AG10803 (cell line): ENCODE measurements at regions not wholly inside any gene's neighbourhood (a gene's known extent, or its start where the extent isn't known, plus 50 kb on each side); places are given as distances from the start of the nearest gene placed in this dataset.

Experiments used
- DNase-seq: peaks from one replicate; pipeline ENCODE4 v3.0.0; 2010; ENCODE audit warnings: low read depth
- H3K4me3 ChIP-seq: 2 replicates; pipeline ENCODE4 v1.5.1; 2011; ENCODE audit warnings: mild to moderate bottlenecking, low read length, control low read depth
- TF ChIP-seq, protein P1 (sequence below): conservative IDR thresholded peaks from 2 replicates; pipeline ENCODE4 v1.5.1; 2011; ENCODE audit warnings: mild to moderate bottlenecking, low read length, control low read depth, inconsistent platforms

DNA sequence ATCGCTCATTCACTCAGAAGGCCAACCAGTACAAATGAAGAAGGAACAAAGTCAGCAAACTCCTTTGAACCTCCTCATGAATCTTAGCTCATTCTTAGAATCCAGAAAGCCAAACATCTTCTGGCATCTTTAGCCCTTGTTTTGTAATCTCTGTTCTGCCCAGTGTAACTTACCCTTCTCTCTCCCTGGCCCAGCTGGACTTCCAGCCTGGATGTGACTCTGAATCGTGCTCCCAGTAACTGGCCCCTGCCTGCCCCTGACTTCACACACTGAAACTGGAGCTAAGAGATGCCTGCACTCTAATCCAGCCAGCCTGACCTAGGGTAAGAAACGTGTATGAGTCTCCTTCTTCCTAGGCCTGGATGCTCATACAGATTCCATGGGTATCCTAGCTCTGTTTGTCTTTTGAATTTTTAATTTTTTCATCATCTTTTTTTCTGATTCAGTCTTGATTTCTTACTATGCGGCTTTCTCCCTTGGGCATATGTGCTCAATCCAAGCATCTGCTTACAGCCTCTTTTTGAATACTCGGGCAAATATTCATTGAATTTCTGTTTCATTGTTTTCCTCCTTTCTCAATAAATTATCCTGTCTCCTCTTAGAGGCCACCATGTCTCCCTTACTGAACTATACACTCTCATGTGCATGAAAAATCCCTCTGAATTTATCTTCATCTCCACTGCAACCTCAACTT is 845.6 kb upstream of the AUTS2 start:
- TF ChIP-seq, protein P1, sequence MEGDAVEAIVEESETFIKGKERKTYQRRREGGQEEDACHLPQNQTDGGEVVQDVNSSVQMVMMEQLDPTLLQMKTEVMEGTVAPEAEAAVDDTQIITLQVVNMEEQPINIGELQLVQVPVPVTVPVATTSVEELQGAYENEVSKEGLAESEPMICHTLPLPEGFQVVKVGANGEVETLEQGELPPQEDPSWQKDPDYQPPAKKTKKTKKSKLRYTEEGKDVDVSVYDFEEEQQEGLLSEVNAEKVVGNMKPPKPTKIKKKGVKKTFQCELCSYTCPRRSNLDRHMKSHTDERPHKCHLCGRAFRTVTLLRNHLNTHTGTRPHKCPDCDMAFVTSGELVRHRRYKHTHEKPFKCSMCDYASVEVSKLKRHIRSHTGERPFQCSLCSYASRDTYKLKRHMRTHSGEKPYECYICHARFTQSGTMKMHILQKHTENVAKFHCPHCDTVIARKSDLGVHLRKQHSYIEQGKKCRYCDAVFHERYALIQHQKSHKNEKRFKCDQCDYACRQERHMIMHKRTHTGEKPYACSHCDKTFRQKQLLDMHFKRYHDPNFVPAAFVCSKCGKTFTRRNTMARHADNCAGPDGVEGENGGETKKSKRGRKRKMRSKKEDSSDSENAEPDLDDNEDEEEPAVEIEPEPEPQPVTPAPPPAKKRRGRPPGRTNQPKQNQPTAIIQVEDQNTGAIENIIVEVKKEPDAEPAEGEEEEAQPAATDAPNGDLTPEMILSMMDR = no peak
- DNase-seq = peak; percentile 55
- no peak overlapping the region for H3K4me3 ChIP-seq

DNA sequence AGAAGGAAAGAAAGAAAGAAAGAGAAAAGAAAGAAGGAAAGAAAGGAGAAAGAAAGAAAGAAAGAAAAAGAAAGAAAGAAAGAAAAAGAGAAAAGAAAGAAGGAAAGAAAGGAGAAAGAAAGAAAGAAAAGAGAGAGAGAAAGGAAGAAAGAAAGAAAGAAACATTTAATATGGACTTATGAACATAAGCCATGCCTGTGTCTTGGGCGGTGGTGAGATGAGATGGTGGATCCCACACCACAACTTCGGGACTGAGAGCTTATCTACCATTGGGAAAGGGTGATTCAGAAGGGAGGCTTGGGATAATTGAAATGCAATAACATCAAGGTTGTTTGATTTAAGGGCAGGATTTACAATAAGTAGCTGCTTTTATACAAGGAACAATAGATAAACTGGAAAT is 843.9 kb upstream of the AUTS2 start:
- no peak overlapping the region for H3K4me3 ChIP-seq
- TF ChIP-seq, protein P1 = no peak
- no peak for DNase-seq

DNA sequence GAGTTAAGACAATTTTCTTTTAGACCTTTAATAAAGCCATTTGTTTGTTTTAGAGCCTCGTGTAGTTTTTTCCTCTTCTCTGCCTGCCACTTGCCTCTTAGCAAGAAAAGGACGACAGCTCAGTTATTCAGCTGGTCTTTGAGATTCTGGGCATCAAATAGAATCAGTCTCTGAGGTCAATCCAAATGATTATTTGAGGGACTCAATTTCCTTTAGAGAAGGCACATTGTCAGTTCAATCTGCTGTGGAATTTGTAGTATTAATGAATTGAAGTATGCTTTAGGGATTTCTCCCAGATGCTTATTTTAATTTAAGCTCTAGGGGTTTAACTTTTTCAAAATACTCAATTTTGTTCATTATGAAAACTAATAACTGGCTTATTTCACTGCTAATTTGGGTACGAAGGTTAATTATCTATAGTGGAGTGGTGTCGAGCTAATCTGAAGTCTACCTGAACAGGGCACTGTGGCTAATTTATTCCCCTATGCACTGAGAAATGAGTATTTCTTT is 841.2 kb upstream of the AUTS2 start:
- DNase-seq = no peak
- TF ChIP-seq, protein P1 = no peak
- no peak overlapping the region for H3K4me3 ChIP-seq

DNA sequence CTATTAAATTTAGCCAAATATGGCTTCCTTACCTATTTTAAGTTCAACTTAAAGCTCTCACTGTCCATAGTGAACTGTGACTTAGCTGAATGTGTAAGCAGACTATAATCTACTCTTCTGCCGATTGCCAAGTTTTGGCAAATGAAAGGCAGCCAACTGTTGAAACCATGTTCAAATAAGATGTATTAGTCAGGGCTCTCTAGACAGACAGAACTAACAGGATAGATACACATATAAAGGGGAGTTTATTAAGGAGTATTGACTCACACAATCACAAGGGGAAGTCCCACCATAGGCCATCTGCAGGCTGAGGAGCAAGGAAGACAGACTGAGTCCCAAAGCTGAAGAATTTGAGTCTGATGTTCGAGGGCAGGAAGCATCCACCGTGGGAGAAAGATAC is 837.7 kb upstream of the AUTS2 start:
- H3K4me3 ChIP-seq = no peak overlapping the region
- TF ChIP-seq, protein P1 = no peak
- peak; percentile 13 for DNase-seq

DNA sequence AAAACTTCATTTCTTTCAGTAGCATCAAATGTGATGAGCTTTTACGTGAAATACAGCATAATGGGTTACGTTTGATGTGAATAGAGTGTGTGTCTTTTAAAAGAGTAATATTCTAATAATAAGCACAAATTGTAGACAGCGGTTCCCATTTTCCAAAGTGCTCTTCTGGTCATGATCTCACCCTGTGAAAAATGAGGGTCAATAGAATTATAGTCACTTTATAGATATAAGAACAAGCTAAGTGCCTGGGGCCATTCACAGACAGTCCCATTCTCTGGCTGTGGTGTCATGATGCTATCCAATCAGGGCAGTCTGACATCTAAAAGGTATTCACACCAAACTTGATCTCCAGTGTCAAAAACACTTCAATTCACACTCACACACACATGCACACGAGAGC is 830.8 kb upstream of the AUTS2 start:
- TF ChIP-seq, protein P1 = no peak
- DNase-seq = no peak
- H3K4me3 ChIP-seq = no peak overlapping the region

DNA sequence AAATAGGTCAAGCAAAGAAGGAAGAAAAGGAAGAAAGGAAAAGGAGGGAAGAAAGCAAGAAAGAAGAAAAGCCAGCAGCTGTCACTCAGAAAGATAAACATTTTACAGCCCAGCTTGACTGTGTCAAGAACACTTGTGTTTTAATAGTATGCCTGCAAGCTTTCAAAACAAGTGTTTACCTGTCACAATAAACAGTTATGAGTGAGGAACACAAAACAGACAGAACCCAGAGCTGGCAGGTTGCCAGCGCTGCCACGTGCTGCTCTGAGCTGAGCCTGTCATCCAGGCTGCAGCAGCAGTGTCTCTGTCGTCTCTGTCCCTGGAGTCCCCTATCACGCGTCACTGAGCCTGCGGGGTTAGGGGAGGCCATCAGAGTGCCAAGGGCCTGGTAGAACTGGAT is 827.6 kb upstream of the AUTS2 start:
- DNase-seq = no peak
- H3K4me3 ChIP-seq = no peak overlapping the region
- TF ChIP-seq, protein P1 = no peak

DNA sequence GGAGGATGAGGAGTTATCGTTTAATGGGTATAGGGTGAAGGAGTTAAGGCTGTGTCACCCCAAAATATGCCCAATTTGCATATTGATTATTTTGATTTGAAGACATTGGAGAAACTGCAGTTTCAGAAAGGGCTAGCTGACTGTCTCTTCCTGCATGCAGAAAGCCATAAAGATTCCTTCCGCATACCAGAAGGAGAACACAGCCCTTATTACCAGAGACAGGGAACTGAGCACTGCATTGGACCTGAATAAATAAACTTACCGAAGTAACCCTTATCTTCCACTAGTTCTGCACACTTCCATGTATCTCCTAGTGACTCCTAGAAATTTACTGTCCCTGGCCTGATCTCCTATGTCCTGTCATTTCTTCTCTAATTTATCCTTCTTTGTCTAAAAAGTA is 821.9 kb upstream of the AUTS2 start:
- H3K4me3 ChIP-seq = no peak overlapping the region
- TF ChIP-seq, protein P1 = no peak
- DNase-seq = peak; percentile 26
